Fibroblast of lung (primary cell): ENCODE measurements at regions not wholly inside any gene's neighbourhood (a gene's known extent, or its start where the extent isn't known, plus 50 kb on each side); places are given as distances from the start of the nearest gene placed in this dataset.

Experiments
- DNase-seq, 2 donors: peaks; one replicate each; pipeline versions ENCODE4 v3.0.0 to v3.0.0-alpha.2; 2010; ENCODE audit warnings: low read depth in 2 of 2
- H2AFZ ChIP-seq: 2 replicates; pipeline ENCODE4 v1.5.1; 2012; ENCODE audit warnings: low read length, control low read depth, inconsistent platforms
- H3K27ac ChIP-seq: 2 replicates; pipeline ENCODE4 v1.5.1; 2011; ENCODE audit warnings: low read length, control low read depth; ENCODE audit not compliant: insufficient read depth
- H3K27me3 ChIP-seq: 2 replicates; pipeline ENCODE4 v1.5.1; 2011; ENCODE audit warnings: mild to moderate bottlenecking, low read length; ENCODE audit not compliant: control insufficient read depth, insufficient read depth
- H3K36me3 ChIP-seq: 2 replicates; pipeline ENCODE4 v1.5.1; 2011; ENCODE audit warnings: low read length; ENCODE audit not compliant: control insufficient read depth, insufficient read depth
- H3K4me1 ChIP-seq: 2 replicates; pipeline ENCODE4 v1.5.1; 2011; ENCODE audit warnings: low read length; ENCODE audit not compliant: control insufficient read depth, insufficient read depth; ENCODE audit errors: extremely low read depth
- H3K4me2 ChIP-seq: 2 replicates; pipeline ENCODE4 v1.5.1; 2011; ENCODE audit warnings: low read length, control low read depth; ENCODE audit not compliant: insufficient read depth; ENCODE audit errors: extremely low read depth
- H3K4me3 ChIP-seq, 4 experiments: fragments of 200-600 bp in 1 of 4; sonication (generic) in 1 of 4; replicated peaks in 1 of 4; 2 replicates each; pipeline ENCODE4 v1.5.1; 2011 to 2016; ENCODE audit warnings: low read length in 4 of 4, low read depth in 3 of 4, mild to moderate bottlenecking in 3 of 4, control low read depth in 2 of 4, inconsistent platforms in 1 of 4, mixed read lengths in 1 of 4; ENCODE audit not compliant: insufficient read depth in 1 of 4; ENCODE audit errors: control extremely low read depth in 1 of 4
- H3K79me2 ChIP-seq: 2 replicates; pipeline ENCODE4 v1.5.1; 2012; ENCODE audit warnings: mild to moderate bottlenecking, low read length, inconsistent platforms; ENCODE audit not compliant: control insufficient read depth, insufficient read depth
- H3K9ac ChIP-seq: 2 replicates; pipeline ENCODE4 v1.5.1; 2011; ENCODE audit warnings: mild to moderate bottlenecking, low read length, control low read depth; ENCODE audit not compliant: insufficient read depth
- H3K9me3 ChIP-seq: 2 replicates; pipeline ENCODE4 v1.5.1; 2012; ENCODE audit warnings: low read depth, low read length; ENCODE audit not compliant: control insufficient read depth, insufficient read depth
- H4K20me1 ChIP-seq: 2 replicates; pipeline ENCODE4 v1.5.1; 2011; ENCODE audit warnings: low read length; ENCODE audit not compliant: control insufficient read depth, insufficient read depth; ENCODE audit errors: extremely low read depth
- CTCF ChIP-seq, 2 donors: IDR thresholded peaks in 1 of 2; conservative IDR thresholded peaks in 1 of 2; 1 replicate in 1 of 2; 2 replicates in 1 of 2; pipeline ENCODE4 v1.5.1; 2011 to 2012; ENCODE audit warnings: low read length in 2 of 2, control low read depth in 1 of 2, inconsistent platforms in 1 of 2, low read depth in 1 of 2, mild to moderate bottlenecking in 1 of 2
- EZH2 ChIP-seq: IDR thresholded peaks from 2 replicates; pipeline ENCODE4 v1.5.1; 2012; ENCODE audit warnings: low read length, control low read depth, mild to moderate bottlenecking; ENCODE audit errors: missing control alignments

- H3K9me3 ChIP-seq, result no peaks in the 10 kb centered on the region
- H3K9ac ChIP-seq, result no peak overlapping the region
- H3K4me2 ChIP-seq, result no peak overlapping the region
- no peak overlapping the region for H2AFZ ChIP-seq
- no peak overlapping the region for H3K27ac ChIP-seq
- no peaks in the 10 kb centered on the region for H3K27me3 ChIP-seq
- H3K79me2 ChIP-seq, result no peaks in the 10 kb centered on the region
- no peaks in the 10 kb centered on the region for H4K20me1 ChIP-seq
- no peak overlapping the region for H3K4me3 ChIP-seq
- TF ChIP-seq EZH2 (no peak), CTCF (conservative IDR thresholded peaks at IDR 0.05 in 1 of 2, IDR thresholded peaks at IDR 0.05 in 1 of 2; ENCODE audit: low read depth in 1 of 2, low read length in 2 of 2) (no peak)
- DNase-seq, result no peak
- H3K36me3 ChIP-seq, result no peaks in the 10 kb centered on the region
- no peaks in the 10 kb centered on the region for H3K4me1 ChIP-seq
Observed at GRCh38 chr20:9958693-9959092, 76.1 kb upstream of the ANKEF1 start.

- Histone ChIP-seq H3K4me3 (no peak overlapping the region), H3K4me2 (no peak overlapping the region), H3K9ac (no peak overlapping the region), H3K79me2 (no peaks in the 10 kb centered on the region), H2AFZ (no peak overlapping the region), H3K27ac (no peak overlapping the region), H3K4me1 (no peaks in the 10 kb centered on the region), H3K36me3 (no peaks in the 10 kb centered on the region), H3K9me3 (no peaks in the 10 kb centered on the region), H4K20me1 (no peaks in the 10 kb centered on the region), H3K27me3 (no peaks in the 10 kb centered on the region)
- TF ChIP-seq CTCF (conservative IDR thresholded peaks at IDR 0.05 in 1 of 2, IDR thresholded peaks at IDR 0.05 in 1 of 2; ENCODE audit: low read depth in 1 of 2, low read length in 2 of 2) (no peak), EZH2 (no peak)
- peak in 1 of 2 donors; percentile 61 for DNase-seq
Observed at GRCh38 chr20:9955646-9956045, 79.1 kb upstream of the ANKEF1 start.

- Histone ChIP-seq H3K4me2 (no peak overlapping the region), H2AFZ (no peak overlapping the region), H3K79me2 (no peaks in the 10 kb centered on the region), H3K4me3 (no peak overlapping the region), H3K4me1 (no peaks in the 10 kb centered on the region), H3K9me3 (no peaks in the 10 kb centered on the region), H3K36me3 (no peaks in the 10 kb centered on the region), H4K20me1 (no peaks in the 10 kb centered on the region), H3K9ac (no peak overlapping the region), H3K27ac (no peak overlapping the region), H3K27me3 (no peaks in the 10 kb centered on the region)
- peak in 1 of 2 donors; percentile 32 for DNase-seq
- TF ChIP-seq CTCF (conservative IDR thresholded peaks at IDR 0.05 in 1 of 2, IDR thresholded peaks at IDR 0.05 in 1 of 2; ENCODE audit: low read depth in 1 of 2, low read length in 2 of 2), result no peak
- no peak for TF ChIP-seq EZH2
Observed at GRCh38 chr20:9949563-9949962, 85.2 kb upstream of the ANKEF1 start.
